ENCODE measurements at regions not wholly inside any gene's neighbourhood (a gene's known extent, or its start where the extent isn't known, plus 50 kb on each side); places are given as distances from the start of the nearest gene placed in this dataset.
A peak's percentile ranks its signal among the peaks of the same experiment; 100 is the strongest.

DNA sequence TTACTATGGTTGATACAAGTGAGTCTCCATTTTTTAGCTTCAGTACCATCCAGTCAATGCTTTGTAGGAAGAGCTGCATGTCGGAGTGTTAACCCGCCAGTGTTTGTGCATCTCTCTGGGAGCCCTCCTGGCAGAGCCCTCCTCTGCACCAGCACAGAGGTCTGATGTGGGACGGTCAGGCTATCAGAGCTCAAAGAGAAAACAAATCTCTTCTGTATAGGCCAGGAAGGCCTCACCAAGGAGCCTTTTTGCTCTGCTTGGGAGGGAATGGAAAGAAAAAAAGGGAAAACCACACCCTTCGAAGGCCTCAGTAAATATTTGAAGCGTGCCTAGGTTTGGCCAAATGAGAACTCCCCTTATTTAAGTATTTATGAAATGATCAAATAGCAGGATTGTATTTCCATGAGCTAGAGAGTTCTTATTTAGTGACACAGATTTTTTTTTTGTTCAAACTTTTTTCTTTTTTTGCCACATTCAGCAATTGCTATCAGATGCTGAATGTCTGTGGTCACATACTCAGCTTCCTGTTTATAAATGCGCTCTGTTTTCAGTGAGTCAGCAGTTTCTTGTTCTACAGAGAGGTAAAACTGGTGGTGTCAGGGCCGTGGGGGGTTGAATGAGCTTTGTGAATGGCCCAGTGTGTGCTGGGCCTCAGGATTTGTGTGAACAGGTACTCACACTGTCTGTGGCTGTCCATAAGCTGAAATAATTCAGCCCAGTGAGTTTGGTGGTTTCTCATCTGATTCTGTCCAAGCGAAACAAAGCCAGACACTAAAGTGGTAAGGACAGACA lies 226.6 kb downstream of the SNX18 start:
- DNase-seq = peak; percentile 38

DNA sequence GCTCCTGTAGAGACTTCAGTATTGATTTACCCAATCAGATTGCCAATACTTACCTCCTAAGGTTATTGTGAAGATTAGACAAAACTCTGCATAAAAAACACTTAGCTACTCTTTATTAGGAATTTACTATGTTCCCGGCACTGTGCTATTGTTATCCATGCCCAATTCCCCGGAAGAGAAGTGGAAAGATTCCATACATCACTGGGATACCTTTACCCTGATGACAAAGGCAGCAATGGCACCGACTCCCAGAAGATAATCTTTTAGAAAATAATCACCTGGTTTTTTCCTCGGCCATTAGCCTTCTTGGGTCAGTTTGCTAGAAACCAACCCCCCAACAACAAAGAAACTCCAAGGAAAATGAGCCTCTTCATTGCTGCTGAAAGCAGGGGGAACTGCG lies 226.0 kb downstream of the SNX18 start:
- DNase-seq = no peak

DNA sequence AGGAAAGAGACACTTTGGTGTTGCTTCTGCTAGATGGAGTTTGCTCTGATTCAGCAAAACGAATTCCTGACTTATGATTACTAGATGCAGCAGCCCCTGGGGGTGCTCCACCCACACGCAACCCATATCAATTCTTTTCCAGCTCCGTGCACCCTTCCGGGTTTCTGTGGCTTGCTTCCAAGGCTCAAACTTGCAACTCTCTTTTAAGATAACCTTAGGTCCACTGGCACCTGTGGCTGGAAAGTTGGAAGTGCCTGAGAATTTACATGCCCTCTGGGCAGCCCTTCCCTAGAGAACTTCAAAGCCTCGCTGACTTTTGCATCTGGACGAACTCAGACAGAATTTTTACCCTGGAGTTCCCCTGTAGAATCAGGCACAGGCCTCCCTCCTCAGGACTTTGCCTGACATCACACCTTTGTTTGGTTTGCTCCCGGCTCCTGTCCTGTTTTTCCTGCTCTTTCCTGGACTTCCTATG lies 224.9 kb downstream of the SNX18 start:
- DNase-seq = no peak

DNA sequence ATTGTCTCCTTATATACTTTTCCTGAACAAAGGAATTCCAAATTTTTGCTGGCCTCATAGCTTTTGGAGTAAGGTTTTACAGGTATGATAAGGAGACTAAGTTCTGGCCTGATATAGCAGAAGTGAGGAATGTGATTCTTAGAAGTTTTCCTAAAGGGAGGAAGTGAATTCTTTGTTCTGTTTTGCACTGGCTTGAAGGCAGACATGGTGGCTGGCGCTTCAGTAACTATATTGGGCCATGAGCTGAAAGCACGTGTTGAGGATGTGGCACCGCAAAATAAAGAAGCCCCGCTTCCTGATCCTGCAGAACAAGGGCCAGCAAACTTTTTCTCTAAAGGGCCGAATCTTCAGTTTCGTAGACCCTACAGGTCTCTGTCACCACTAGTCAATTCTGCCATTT lies 224.2 kb downstream of the SNX18 start:
- DNase-seq = no peak

DNA sequence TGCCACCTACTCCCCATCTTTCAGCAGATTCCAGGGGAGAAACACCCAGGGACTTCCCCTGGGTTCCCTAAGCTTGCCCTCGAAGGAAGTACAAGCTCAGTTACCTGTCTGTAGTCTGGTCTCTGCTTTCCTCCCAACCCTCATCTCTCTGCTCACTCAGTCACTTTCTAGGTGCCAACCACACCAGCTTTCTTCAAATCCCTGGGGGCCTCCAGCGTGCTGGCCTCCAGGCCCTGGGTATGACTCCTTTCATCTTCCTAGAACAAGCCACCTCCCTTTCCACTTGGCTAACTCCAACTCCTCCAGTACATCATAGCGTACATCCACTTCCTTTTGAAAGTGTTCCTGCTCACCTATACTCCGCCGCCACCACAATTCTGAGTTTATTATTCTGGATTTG lies 222.6 kb downstream of the SNX18 start:
- DNase-seq = no peak

DNA sequence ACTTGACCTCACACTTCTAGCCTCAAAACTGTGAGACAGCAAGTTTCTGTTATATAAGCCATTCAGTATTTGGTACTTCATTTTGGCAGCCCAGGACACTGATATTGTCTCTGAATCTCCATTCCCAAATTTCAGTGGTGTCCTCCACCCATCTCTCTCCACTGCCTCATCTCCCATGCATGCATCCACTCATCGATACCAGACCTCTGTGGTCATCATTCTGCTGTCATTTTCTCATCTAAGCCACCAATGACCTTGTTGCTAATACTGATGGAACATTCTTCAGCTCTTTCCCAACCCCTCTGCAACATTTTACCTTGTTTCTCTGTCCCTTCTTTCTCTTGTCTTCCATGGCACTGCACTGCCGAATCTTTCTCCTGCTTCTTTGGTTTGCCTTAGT lies 221.8 kb downstream of the SNX18 start:
- DNase-seq = no peak

DNA sequence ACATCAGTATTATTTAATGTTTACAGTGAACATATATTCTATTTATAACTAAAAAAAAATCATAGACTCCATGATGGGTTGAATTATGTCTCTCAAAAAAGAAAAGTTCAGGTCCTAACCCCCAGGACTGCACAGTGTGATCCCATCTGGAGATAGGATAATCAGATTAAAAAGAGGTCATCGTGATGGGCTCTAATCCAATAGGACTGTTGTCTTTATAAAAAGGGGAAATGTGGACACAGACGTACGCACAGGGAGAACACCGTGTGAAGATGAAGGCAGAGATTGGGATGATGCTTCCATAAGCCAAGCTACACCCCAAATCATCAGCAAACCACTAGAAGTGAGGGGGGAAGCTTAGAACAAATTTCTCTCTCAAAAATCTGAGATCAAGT lies 221.4 kb downstream of the SNX18 start:
- DNase-seq = no peak

DNA sequence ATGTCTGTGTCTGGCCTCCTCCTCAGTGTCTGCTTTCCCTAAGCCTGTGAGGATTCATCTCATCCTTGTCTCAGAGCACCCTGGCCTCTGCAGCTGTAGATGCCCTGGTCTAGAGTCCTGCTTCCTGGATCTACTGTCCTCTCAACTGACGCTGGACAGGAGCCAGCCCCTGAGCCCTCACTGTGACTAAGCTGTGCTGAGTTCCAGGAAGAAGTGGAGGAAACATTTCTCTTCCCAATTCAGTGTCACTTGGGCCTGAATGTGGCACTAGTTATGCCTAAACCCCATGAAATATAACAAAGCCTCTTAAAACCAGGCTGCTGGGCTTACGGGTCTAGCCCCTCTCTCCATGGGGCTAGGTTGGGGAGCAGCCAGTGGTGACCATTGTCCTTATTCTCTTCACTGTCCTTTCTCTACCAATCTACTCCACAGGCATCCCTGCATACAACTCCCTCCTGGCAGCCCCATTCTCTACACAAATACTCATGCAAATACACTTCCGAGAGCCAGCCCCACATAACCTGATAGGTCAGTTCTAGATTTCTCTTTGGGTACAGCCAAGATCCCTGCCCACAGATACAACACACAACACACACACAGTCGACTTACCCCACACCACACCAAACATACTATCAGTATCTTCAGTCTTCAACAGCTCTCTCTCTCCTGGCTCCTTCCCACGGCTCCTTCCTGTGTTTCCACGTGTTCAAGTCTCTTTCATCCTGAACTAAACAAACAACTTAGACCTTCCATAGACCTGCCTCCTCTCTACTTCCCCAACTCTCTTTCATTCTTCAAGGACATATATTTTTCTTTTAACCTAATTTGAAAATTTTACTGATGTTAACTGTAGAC lies 220.8 kb downstream of the SNX18 start:
- no peak for DNase-seq

DNA sequence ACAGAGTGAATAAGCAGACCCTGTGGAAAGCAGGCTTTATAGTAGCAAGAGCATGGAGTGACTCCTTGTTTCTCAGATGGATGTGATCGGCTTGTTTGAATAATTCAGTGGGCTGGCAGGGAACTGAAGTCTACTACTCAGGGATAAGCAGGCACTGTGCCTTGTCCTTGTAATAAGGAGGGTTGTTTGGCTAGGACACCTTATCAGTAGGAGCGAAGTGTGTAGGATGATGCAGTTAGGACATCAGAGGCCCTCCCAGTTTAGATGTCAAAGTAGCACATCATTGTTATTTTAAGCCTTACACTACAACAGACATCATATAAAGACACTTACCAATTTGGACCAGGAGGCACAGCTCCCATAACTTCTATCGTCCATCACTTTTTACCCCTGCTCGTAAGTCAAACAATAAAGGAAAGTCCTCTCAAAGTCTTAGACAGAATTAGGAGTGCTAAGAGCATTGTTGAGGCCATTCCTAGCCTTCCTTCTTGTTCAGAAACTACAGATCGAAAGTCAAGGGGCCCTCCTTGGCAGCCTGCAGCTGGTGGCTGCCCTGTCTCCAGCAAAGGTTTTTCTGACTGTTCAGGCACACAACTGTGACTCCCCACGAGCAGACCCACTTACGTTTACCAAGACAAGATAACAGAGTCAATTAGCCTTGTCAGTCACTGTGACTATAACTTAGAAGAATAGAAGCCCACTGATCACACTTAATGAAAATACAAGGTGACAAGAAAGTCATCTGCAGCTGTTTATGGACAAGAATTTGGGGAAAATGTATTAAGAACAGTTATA lies 218.6 kb downstream of the SNX18 start:
- no peak for DNase-seq

DNA sequence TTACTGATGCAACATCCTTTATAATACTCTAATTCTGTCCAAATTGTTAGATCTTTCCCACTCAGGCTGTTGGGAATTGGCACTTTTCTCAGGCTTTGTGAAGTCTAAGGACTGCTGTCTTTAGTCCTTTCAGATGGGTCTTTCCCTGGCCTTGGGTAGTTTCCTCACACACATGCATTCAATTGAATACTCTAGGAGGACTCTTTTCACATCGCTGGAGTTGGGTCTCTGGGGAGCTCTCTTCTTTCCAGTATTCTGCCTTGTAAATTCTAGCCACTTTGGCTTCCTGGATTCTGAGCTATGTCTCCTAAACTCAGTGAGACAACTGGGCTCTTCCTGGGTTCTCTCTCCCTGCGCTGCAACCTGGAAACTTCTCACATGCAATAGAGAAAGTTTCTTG lies 215.5 kb downstream of the SNX18 start:
- no peak for DNase-seq

DNA sequence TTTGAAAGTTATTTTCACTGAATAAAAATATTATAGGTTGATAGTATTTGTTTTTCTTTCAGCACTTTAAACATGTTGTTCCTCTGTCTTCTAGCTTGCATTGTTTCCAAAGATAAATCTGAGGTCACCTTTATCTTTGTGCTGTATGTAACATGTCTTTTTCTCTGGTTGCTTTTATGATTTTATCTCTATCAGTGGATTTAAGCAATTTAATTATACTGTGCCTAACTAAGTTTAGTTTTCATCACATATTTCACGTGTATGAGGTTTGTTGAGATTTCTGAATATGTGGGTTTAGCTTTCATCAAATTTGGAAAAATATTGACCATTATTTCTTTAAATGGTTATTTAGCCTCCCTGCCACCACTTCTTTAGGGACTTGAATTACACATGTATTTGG lies 214.5 kb downstream of the SNX18 start:
- DNase-seq = no peak

DNA sequence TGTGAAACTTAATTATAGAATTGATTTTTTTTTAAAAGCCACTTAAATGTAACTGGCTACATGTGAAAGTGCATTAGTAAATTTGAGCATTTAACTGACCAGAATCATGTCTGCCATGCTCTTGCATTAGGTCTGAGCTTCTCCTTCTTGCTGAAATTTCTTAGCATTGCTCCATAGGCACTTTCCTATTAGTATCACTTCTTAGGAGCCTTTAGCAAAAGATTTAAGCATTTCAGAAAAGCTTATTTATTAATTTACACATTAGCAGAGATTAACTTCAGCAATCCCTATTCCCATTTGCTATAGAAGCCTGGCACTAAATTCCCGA lies 211.0 kb downstream of the SNX18 start:
- DNase-seq = no peak

DNA sequence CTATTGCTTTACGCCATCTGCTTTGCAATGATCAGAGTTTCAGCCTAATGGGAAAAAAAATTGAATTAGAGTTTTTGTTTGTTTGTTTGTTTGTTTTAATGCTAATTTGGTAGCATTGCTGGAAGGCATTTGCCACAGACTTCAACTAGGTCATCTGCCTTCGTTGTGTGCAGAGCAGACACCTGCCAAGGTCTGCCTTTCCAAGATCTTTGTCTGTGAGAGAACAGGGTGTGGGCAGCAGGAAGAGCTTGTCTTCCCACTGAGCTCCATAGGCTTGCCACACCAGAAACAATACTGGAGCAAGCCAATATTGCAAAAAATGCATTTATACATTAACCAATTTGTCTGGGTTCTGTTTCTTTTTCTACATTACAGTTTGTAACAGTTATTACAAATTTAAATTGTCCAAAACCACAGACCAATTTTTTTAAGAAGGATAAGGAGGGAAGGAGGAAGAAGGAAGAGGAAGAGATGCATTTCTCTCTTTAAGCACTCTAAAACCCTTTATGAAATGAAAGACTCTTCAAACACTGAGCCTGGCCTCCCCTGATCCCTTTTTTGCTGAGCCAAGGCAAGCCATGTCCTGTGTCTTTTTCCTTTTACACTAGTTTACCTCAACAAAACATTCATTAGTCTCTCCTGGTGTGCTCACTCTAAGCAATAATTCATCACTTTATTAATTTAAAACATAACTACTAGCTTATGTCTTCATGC lies 210.5 kb downstream of the SNX18 start:
- no peak for DNase-seq

DNA sequence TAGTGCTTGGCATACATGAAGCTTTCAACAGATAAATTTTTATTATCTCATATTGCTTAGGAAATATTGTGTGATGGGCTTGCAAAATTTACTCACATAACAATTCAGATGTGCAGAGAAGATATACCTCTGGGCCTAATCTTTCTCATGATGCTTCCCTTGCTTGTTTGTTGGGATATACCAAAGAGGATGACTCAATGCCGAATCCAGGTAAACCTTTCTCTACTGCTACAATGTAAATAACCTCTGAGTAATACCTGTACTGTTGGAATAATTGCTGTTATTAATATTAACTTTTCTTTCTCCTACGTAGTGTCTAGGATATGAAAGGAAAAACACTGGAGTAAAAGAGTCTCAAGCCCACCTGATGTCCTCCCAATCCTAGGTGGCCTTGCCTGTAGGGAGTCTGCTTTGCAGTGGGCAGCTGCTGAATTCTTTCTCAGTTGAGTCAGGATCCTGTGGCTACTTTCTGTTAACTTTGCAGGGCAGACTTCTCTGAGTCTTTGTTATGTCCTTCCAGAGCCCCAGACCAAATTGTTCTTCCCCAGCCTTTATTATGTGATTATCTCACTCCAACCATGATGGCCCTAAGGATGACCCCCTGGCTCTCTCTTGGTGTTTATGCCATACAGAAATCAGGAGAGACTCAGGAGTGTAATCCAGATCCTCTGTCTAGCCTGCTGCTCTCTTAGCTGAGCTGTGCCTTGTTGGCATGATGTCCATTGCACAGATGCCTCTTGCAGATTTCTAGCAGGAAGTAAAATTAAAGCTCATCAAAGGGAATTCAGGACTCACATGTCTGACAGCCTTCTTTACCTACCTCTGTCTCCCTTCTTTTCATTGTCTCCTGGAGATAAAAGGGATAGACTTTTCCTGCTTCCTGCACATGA lies 208.1 kb downstream of the SNX18 start:
- DNase-seq = no peak

DNA sequence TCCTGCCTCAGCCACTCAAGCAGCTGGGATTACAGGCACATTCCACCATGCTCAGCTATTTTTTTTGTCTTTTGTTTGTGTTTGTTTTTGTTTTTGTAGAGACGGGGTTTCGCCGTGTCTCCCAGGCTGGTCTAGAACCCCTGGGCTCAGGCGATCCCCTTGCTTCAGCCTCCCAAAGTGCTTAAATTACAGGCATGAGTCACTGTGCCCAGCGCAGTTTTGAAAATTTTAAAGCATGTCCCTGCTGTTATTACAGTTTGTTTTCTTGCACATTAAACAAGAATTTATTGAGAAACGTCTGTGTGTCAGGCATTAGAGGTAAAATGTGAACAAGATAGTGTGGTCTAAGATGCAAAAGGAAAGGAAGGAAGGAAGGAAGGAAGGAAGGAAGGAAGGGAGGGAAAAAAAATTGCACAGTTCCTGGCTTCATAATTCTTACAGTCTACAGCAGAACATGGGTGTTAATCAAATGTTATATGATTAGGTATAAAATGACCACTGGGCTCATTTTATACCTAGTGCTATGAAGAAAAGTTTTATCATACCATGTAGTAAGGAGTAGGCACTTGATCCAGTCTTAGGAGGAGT lies 205.4 kb downstream of the SNX18 start:
- DNase-seq = no peak

DNA sequence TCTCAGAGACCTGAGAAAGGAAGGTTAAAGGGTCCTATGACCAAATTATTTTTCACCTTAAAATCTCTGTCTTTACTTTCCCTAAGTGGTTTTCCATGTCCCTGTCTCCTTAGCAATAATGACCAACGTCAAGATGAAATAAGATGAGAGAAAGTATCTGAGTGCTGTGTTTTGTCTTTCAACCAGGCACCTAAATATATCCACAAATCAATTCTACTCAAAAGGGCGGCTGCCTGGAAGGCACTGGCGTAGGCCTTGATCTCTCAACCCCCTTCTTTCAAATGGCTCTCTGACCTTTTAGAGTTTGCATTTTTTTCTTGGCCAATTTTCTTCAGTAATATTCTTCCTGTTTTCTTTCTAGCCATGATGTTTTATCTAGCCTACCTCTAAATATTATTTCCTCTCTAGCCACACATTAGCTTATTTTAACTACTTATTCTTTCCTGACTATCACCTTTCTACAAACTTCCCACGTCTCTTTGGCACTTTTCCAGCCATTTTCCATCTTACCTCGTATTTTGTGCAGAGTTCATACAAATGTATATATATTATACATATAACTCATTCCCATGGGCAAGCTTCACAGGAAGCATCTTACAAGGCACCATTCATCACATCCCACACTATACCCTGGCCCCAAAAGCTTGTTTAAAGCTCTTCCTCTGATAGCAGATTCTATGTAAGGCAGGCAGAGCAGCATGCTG lies 204.5 kb downstream of the SNX18 start:
- no peak for DNase-seq

DNA sequence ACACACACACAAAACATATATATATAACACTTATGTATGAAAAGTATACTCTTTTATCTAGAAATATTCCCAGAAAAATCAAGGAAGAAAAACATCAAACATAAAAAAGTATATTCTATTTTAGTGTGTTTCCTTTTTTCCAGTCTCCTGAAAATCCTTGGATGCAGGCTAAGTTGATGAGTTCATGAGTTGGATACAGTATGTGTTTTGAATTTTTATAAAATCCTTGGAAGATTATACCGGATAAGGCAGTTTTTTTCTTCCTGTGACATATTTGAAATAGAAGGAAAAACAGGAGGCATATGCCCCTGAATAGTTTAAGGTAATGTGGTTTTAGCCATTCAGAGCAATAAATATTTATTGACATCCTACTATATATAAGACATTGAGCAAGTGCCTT lies 203.6 kb downstream of the SNX18 start:
- peak; percentile 61 for DNase-seq

DNA sequence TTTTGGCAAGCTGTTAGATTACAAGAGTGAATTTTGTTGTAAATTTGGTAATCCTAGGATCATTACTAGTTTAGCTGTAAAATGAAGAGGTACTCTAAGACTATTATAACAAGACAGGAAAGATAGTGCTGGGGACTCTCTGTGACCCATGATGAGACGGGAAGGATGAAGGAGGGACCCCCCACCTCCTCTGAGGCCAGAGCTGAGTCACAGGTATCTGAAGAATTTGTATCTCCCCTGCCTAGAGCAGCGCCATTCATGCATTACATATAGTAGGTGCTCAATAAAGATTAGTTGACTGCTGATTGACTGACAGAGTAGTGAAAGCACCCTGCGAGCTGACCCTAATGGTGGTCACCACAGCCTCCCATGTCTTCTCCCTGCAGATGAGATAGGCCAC lies 202.8 kb downstream of the SNX18 start:
- DNase-seq = no peak

DNA sequence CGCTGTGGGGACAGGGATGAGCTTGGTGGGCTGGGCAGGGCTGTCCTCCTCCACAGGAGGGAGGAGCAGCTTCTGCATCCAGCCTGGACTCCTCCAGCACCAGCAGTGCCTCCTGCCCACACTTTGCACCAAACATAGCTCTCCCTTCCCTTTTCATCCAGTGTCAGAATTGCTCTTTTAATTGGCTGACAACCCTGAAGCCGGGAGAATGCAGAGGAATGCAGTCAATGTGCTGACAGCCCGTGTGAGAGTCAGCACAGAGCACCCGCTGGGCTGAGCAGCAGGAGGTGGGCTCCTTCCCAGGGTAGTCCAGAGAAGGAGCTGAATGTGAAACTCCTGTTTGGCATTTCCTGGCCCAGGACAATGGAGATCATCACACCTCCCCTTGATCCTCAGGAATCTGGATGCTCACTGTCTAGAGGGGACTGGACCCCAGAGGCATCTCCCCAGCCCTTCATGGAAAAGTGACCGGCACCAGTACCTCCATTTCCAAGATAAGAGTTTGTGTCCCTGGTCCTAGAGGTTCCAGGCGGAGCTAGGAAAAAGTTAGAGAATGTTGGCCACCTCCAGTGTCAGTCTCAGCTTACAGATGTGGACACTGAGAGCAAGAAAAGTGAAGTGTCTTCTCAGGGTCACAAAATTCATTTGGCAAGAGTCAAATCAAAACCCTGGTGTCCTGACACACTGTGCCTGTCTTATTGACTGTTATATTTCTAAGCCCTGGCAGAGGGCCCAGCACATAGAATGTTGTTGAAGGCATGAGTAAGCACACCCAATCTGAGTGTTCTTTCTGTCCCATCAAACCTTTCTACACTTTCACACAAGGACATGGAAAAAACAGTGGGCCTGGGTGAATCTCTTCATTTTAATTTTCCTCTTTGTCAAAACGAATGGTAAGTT lies 202.1 kb downstream of the SNX18 start:
- peak; percentile 61 for DNase-seq

All from muscle of arm (tissue), 1 donor.